SH-SY5Y (cell line): ENCODE measurements at regions not wholly inside any gene's neighbourhood (a gene's known extent, or its start where the extent isn't known, plus 50 kb on each side); places are given as distances from the start of the nearest gene placed in this dataset.

ENCODE experiments used
- GATA2 ChIP-seq: IDR thresholded peaks from 2 replicates; pipeline ENCODE4 v1.6.1; 2011; ENCODE audit warnings: mild to moderate bottlenecking, low read depth, low read length
- GATA3 ChIP-seq: IDR thresholded peaks from 2 replicates; pipeline ENCODE4 v1.6.1; 2011; ENCODE audit warnings: low read depth, mild to moderate bottlenecking, low read length, moderate library complexity

- TF ChIP-seq GATA2 (no peak), GATA3 (no peak)
These were observed 124.7 kb upstream of the VSTM2B start for GRCh38 chr19:29400917-29401711.

GRCh38 chr19:29401712-29402421 is 123.9 kb upstream of the VSTM2B start:
- no peak for TF ChIP-seq GATA2
- no peak for TF ChIP-seq GATA3

- TF ChIP-seq GATA2, result no peak
- TF ChIP-seq GATA3, result no peak
These were observed 123.2 kb upstream of the VSTM2B start for GRCh38 chr19:29402563-29402962.

DNA sequence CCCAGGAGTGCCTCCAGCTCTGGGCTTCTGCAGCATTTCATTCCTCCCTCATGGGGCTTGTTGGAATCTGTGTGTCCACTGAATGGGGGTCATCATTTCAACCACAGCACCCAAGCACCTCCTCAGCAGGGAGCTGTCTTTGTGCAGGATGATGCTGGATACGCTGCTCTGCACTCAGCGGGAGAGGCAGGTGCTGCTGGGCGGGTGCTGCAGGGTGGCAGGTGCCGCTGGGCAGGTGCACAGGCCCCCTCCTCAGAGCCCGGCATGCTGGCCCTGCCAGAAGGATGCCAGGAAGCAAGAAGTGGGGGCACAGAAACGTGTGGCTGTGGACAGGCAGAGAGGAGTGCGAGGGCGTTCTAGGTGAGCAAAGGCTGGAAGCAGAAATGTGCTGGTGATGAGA is 121.8 kb upstream of the VSTM2B start:
- no peak for TF ChIP-seq GATA2
- TF ChIP-seq GATA3, result no peak

- TF ChIP-seq GATA3 (no peak), GATA2 (no peak)
These were observed 120.7 kb upstream of the VSTM2B start for GRCh38 chr19:29404951-29405727.

DNA sequence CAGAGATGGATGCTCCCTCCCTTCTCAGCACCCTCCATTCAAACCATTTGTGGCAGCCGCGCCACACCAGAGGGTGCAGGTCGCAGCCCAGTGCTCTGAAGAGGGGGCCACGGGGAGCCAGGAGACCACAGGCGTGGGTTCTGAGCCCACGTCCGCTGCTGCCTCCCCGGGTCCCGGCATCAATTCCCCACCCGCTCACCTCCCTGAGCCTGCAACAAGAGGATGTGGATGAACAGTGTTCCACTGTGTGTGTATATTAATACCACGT is 120.1 kb upstream of the VSTM2B start:
- TF ChIP-seq GATA3 (no peak), GATA2 (no peak)

GRCh38 chr19:29409076-29409862 is 116.5 kb upstream of the VSTM2B start:
- TF ChIP-seq GATA2, result no peak

GRCh38 chr19:29410601-29411000 is 115.2 kb upstream of the VSTM2B start:
- TF ChIP-seq GATA2, result no peak
- TF ChIP-seq GATA3, result no peak

DNA sequence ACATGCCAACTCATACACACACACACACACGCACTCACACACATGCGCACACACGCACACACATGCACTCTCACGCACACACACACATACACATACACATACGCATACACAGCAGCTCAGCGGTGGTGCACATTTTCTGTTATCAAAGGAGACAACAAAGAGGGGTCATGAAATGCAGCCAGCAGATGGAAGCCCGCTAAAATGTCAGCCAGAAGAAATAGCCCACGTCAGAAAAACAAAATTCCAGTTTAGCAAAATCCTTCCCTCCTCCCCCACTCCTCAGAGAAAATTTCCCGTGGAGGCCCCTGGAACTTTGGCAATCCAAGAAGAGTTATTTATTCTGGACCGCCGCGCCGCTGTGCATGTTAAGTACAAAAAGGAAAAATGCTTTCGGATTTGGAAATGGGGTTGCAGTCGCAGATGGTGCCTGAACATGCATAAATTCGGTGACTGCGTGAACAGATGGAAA is 114.6 kb upstream of the VSTM2B start:
- TF ChIP-seq GATA3, result no peak
- no peak for TF ChIP-seq GATA2

DNA sequence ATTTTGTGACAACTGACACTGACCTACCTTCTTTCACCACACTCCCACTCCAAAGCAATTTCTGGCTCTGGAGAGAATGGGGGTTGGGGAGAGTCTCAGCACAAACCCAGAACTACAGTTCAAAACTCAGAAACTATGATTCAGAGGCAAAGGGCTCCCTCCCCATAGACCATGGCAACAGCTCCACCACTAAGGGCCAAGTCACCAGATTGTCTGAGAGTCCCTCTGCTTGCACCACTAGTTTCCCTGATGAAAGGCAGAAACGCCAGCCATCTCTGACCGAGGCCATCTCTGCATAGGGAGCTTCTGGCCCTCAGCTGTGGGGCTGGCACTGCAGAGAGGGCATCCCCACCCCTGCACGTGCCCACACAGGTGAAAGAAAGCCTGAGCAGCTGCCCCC is 112.4 kb upstream of the VSTM2B start:
- no peak for TF ChIP-seq GATA2
- TF ChIP-seq GATA3, result no peak

DNA sequence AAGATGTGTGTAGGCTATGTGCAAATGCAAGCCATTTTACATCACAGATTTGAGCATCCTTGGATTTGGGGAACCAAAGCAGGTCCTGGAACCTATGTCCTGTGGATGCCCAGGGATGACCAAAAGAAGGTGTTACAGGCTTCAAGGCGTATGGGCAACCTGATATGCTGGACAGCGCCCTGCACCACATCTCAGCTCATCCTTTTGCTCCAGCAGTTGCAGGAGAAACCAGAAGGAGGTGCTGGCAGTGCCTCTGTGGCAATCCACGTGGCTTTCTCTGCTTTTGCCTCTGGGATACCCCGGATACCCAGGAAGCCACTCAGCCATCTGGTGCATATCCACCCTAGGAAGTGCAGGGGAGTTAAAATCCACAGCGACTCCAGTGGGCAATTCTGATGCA is 110.3 kb upstream of the VSTM2B start:
- TF ChIP-seq GATA3 (no peak), GATA2 (no peak)

GRCh38 chr19:29417048-29417447 is 108.7 kb upstream of the VSTM2B start:
- TF ChIP-seq GATA3, result no peak
- no peak for TF ChIP-seq GATA2

DNA sequence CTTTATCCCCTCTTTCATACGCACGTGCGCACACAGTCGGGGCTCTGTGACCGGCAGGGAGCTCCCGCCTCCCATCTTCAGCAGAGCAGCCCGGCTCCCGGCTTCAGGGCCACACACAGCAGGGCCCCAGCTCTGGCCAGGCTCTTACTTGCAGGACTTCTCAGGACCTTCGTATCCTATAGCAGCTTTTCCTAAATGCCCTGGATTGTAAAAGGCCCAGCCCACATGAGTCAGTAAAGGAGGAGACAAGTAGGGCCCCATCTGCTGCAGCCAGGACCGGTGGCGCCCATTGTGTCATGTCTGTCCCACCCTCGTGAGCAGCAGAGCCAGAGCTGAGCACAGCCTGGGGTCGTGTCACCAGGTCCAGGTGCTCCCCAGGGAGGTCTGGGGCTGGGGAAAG is 107.6 kb upstream of the VSTM2B start:
- TF ChIP-seq GATA3 (no peak), GATA2 (no peak)

- TF ChIP-seq GATA2, result no peak
- TF ChIP-seq GATA3, result no peak
These were observed 105.7 kb upstream of the VSTM2B start for GRCh38 chr19:29420065-29420464.

DNA sequence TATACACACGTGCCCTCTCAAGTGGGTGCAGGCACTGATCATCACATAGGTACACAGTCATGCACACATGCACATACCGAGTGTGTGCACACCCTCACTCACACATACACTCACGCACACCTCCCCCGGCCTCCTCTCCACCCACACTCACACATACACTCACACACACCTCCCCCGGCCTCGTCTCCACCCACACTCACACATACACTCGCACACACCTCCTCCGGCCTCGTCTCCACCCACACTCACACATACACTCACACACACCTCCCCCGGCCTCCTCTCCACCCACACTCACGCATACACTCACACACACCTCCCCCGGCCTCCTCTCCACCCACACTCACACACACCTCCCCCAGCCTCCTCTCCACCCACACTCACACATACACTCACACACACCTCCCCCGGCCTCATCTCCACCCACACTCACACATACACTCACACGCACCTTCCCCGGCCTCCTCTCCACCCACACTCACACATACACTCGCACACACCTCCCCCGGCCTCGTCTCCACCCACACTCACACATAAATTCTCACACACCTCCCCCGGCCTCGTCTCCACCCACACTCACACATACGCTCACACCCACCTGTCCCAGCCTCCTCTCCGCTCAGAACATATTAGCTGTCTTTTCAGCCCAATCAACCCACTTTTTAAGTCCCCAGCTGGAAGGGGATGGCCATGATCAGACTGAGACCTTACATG is 105.2 kb upstream of the VSTM2B start:
- no peak for TF ChIP-seq GATA2
- no peak for TF ChIP-seq GATA3

DNA sequence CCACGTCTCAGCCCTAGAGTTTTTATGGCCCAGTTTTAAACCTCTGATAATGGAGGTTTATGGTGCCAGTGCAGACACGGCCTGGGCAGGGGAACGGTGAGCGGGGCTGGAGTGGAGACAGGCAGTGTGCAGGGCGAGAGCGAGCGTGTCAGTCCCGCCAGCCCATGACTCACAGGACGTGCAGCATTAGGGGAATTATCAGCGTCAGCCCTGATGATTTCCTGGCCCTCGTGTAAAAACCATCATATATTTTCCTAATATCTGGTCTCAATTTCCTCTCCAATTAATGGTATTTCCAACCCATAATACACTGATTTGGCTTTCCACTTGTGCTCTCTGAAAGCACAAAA is 104.6 kb upstream of the VSTM2B start:
- TF ChIP-seq GATA3, result no peak
- TF ChIP-seq GATA2, result no peak
